ENCODE measurements at regions not wholly inside any gene's neighbourhood (a gene's known extent, or its start where the extent isn't known, plus 50 kb on each side); places are given as distances from the start of the nearest gene placed in this dataset.

DNA sequence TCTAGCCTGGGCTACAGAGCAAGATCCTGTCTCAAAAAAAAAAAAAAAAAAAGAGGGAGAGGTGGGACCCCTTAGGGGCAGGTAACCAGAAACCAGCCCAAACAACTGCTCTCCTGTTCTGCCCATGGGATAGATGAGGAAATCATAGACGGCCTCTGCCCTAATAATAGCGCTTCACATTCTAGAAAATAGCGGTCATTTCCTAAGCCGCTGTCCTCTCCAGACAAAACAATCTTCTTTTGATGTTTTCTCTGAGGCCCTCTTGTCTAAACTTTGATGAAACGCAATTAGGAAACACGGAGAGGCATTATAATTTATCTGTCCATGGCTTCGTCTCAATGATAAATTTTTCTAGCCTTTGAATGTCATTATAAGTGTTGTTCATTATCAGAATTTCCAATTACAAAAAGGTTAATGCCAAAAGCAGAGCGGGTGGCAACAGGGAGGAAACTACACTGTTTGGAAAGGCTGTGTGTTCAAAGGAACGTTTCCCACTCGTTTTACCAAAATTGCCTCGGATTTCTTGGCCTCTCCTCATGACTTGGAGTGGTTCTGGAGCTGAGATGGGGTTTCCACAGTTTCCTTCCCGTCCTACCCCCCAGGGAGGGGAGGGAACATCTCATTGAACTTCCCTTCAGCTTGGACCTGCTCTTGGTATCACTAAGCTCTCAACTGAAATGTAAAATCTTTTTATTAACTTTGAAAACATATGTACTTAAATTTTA is 151.6 kb upstream of the ZNF236 start:
- TF ChIP-seq POLR2A (IDR thresholded peaks at IDR 0.05; ENCODE audit: borderline replicate concordance, extremely low read depth, insufficient read depth, insufficient read length) (no peak), EZH2 (IDR thresholded peaks at IDR 0.05) (no peak), JUND (IDR thresholded peaks at IDR 0.05) (no peak), ZNF274 (IDR thresholded peaks at IDR 0.05; ENCODE audit: low read depth, low read length) (no peak), POLR2AphosphoS5 (IDR thresholded peaks at IDR 0.05; ENCODE audit: low read depth, low read length) (no peak)
- TF ChIP-seq, protein P1, sequence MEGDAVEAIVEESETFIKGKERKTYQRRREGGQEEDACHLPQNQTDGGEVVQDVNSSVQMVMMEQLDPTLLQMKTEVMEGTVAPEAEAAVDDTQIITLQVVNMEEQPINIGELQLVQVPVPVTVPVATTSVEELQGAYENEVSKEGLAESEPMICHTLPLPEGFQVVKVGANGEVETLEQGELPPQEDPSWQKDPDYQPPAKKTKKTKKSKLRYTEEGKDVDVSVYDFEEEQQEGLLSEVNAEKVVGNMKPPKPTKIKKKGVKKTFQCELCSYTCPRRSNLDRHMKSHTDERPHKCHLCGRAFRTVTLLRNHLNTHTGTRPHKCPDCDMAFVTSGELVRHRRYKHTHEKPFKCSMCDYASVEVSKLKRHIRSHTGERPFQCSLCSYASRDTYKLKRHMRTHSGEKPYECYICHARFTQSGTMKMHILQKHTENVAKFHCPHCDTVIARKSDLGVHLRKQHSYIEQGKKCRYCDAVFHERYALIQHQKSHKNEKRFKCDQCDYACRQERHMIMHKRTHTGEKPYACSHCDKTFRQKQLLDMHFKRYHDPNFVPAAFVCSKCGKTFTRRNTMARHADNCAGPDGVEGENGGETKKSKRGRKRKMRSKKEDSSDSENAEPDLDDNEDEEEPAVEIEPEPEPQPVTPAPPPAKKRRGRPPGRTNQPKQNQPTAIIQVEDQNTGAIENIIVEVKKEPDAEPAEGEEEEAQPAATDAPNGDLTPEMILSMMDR (IDR thresholded peaks at IDR 0.05 in 2 of 3, conservative IDR thresholded peaks at IDR 0.05 in 1 of 3; ENCODE audit: borderline replicate concordance in 1 of 3, insufficient read depth in 1 of 3, low read depth in 2 of 3, low read length in 2 of 3) = no peak
- TF ChIP-seq, protein P2, sequence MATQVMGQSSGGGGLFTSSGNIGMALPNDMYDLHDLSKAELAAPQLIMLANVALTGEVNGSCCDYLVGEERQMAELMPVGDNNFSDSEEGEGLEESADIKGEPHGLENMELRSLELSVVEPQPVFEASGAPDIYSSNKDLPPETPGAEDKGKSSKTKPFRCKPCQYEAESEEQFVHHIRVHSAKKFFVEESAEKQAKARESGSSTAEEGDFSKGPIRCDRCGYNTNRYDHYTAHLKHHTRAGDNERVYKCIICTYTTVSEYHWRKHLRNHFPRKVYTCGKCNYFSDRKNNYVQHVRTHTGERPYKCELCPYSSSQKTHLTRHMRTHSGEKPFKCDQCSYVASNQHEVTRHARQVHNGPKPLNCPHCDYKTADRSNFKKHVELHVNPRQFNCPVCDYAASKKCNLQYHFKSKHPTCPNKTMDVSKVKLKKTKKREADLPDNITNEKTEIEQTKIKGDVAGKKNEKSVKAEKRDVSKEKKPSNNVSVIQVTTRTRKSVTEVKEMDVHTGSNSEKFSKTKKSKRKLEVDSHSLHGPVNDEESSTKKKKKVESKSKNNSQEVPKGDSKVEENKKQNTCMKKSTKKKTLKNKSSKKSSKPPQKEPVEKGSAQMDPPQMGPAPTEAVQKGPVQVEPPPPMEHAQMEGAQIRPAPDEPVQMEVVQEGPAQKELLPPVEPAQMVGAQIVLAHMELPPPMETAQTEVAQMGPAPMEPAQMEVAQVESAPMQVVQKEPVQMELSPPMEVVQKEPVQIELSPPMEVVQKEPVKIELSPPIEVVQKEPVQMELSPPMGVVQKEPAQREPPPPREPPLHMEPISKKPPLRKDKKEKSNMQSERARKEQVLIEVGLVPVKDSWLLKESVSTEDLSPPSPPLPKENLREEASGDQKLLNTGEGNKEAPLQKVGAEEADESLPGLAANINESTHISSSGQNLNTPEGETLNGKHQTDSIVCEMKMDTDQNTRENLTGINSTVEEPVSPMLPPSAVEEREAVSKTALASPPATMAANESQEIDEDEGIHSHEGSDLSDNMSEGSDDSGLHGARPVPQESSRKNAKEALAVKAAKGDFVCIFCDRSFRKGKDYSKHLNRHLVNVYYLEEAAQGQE (IDR thresholded peaks at IDR 0.05; ENCODE audit: low read depth) = no peak

All from HCT116 (cell line).